A673 (cell line): ENCODE measurements at regions not wholly inside any gene's neighbourhood (a gene's known extent, or its start where the extent isn't known, plus 50 kb on each side); places are given as distances from the start of the nearest gene placed in this dataset.

Experiments
- BruUV-seq: library from RNA; stranded (reverse); fragments of 400-500 nt; replicated peaks from 2 replicates; lab custom pipeline; 2021; lab: Mats Ljungman, UMichigan
- CTCF ChIA-PET: fragments of 300-600 bp; sonication (Branson Sonifier 250); formaldehyde crosslinking; loops from one replicate; lab custom pipeline; 2022; ENCODE audit warnings: antibody characterized with exemption; lab: Charles Lee
- POLR2A ChIA-PET: fragments of 300-600 bp; sonication (Branson Sonifier 250); formaldehyde crosslinking; loops from one replicate; lab custom pipeline; 2022; ENCODE audit warnings: antibody characterized with exemption; ENCODE audit not compliant: low non-redundant PET; lab: Charles Lee
- DNase-seq: peaks from one replicate; pipeline ENCODE4 v3.0.0-alpha.2; 2015; ENCODE audit warnings: low spot score
- H3K27ac ChIP-seq: fragments of 200-600 bp; sonication (generic); 2 replicates; pipeline ENCODE4 v1.5.1; 2016; ENCODE audit warnings: mixed run types, low read depth, mild to moderate bottlenecking, mixed read lengths, antibody characterized with exemption, low read length; ENCODE audit not compliant: poor library complexity, severe bottlenecking
- H3K27me3 ChIP-seq: fragments of 200-600 bp; sonication (generic); replicated peaks from 2 replicates; pipeline ENCODE4 v1.6.1; 2017; ENCODE audit warnings: mixed run types, low read depth, mild to moderate bottlenecking, mixed read lengths, antibody characterized with exemption, low read length; ENCODE audit not compliant: insufficient read depth, poor library complexity
- H3K36me3 ChIP-seq: fragments of 200-600 bp; sonication (generic); 2 replicates; pipeline ENCODE4 v1.6.1; 2016; ENCODE audit warnings: mixed run types, mild to moderate bottlenecking, mixed read lengths, antibody characterized with exemption, low read length; ENCODE audit not compliant: insufficient read depth, poor library complexity, severe bottlenecking
- H3K4me1 ChIP-seq: fragments of 200-600 bp; sonication (generic); 2 replicates; pipeline ENCODE4 v1.6.1; 2017; ENCODE audit warnings: mixed run types, mild to moderate bottlenecking, mixed read lengths, antibody characterized with exemption, low read length; ENCODE audit not compliant: insufficient read depth, poor library complexity, severe bottlenecking
- H3K4me3 ChIP-seq: fragments of 200-600 bp; sonication (generic); 2 replicates; pipeline ENCODE4 v1.5.1; 2016; ENCODE audit warnings: low read depth, mixed run types, mild to moderate bottlenecking, mixed read lengths, low read length; ENCODE audit not compliant: poor library complexity, severe bottlenecking
- H3K9me3 ChIP-seq: fragments of 200-600 bp; sonication (generic); 2 replicates; pipeline ENCODE4 v1.6.1; 2016; ENCODE audit warnings: mixed run types, low read depth, mild to moderate bottlenecking, mixed read lengths, antibody characterized with exemption, low read length; ENCODE audit not compliant: poor library complexity, severe bottlenecking
- CTCF ChIP-seq: fragments of 300-800, 200-600 bp; sonication (generic); conservative IDR thresholded peaks from 2 replicates; pipeline ENCODE4 v1.5.1; 2017; ENCODE audit warnings: low read depth, mild to moderate bottlenecking, antibody characterized with exemption, low read length, moderate library complexity, mixed read lengths
- EZH2 ChIP-seq: fragments of 200-600 bp; sonication (generic); IDR thresholded peaks from 2 replicates; pipeline ENCODE4 v1.6.1; 2017; ENCODE audit warnings: borderline replicate concordance, low read depth, mild to moderate bottlenecking, mixed read lengths, antibody characterized with exemption, low read length; ENCODE audit not compliant: poor library complexity, severe bottlenecking
- intact Hi-C: fragments of 100-400 bp; cut with micrococcal nuclease; formaldehyde crosslinking; loops from one replicate; pipeline ENCODE4 v1.10.0; 2022; ENCODE audit not compliant: unreplicated experiment

- Histone ChIP-seq H3K36me3 (no peaks in the 10 kb centered on the region), H3K27me3 (no peaks in the 10 kb centered on the region), H3K27ac (no peak overlapping the region), H3K4me1 (peaks cover 7% of the 10 kb centered on the region), H3K9me3 (no peaks in the 10 kb centered on the region), H3K4me3 (no peak overlapping the region)
- peak; percentile 68 for DNase-seq
- TF ChIP-seq EZH2 = no peak
- peak; percentile 62 for TF ChIP-seq CTCF
- POLR2A ChIA-PET = no interaction called here
- BruUV-seq = no TSS peak
- CTCF ChIA-PET = no interaction called here
- intact Hi-C loops = loop anchor here (2.0 to 10.0 kb wide), 4 partner anchors 136 to 608 kb away; partner anchors contain the start of gene NLGN4X
Observed at GRCh38 chrX:6363188-6363587, 134.5 kb upstream of the NLGN4X start.

GRCh38 chrX:6325437-6325836 is 96.8 kb upstream of the NLGN4X start:
- DNase-seq = no peak
- ChIA-PET CTCF (no interaction called here), POLR2A (no interaction called here)
- Histone ChIP-seq H3K4me3 (no peak overlapping the region), H3K36me3 (no peaks in the 10 kb centered on the region), H3K9me3 (no peaks in the 10 kb centered on the region), H3K27ac (no peak overlapping the region), H3K4me1 (no peaks in the 10 kb centered on the region), H3K27me3 (no peaks in the 10 kb centered on the region)
- intact Hi-C loops = no loop called here
- BruUV-seq = no TSS peak
- TF ChIP-seq CTCF (no peak), EZH2 (no peak)

GRCh38 chrX:6313356-6313755 is 84.7 kb upstream of the NLGN4X start:
- BruUV-seq = no TSS peak
- CTCF ChIA-PET = no interaction called here
- Histone ChIP-seq H3K9me3 (no peaks in the 10 kb centered on the region), H3K4me1 (no peaks in the 10 kb centered on the region), H3K27me3 (no peaks in the 10 kb centered on the region), H3K4me3 (no peak overlapping the region), H3K27ac (no peak overlapping the region), H3K36me3 (no peaks in the 10 kb centered on the region)
- DNase-seq = no peak
- POLR2A ChIA-PET = no interaction called here
- TF ChIP-seq EZH2 (no peak), CTCF (no peak)
- intact Hi-C loops = no loop called here
